ENCODE measurements at regions not wholly inside any gene's neighbourhood (a gene's known extent, or its start where the extent isn't known, plus 50 kb on each side); places are given as distances from the start of the nearest gene placed in this dataset.
"Not testable (repeated sequence)": the region's sequence is repeated elsewhere in the genome, so short reads cannot be mapped to it uniquely, and the experiment has no call there.

GRCh38 chr5:51203598-51203997, 179.7 kb upstream of the ISL1 start:
- Mint-ChIP-seq H3K36me3 (no peaks in the 10 kb centered on the region), H3K27ac (no peak overlapping the region), H3K27me3 (no peaks in the 10 kb centered on the region), H3K9me3 (ENCODE audit: low read depth) (peaks cover 7% of the 10 kb centered on the region), H3K4me3 (no peak overlapping the region), H3K4me1 (ENCODE audit: low read depth) (no peaks in the 10 kb centered on the region)

- no peaks in the 10 kb centered on the region for H3K9me3 Mint-ChIP-seq (ENCODE audit: low read depth)
- H3K4me3 Mint-ChIP-seq = no peak overlapping the region
- H3K36me3 Mint-ChIP-seq = no peaks in the 10 kb centered on the region
- no peak overlapping the region for H3K27ac Mint-ChIP-seq
- H3K4me1 Mint-ChIP-seq (ENCODE audit: low read depth) = no peaks in the 10 kb centered on the region
- no peaks in the 10 kb centered on the region for H3K27me3 Mint-ChIP-seq
These were observed 175.0 kb upstream of the ISL1 start for GRCh38 chr5:51208296-51208695.

- Mint-ChIP-seq H3K4me3 (no peak overlapping the region), H3K27ac (no peak overlapping the region), H3K36me3 (no peaks in the 10 kb centered on the region), H3K27me3 (no peaks in the 10 kb centered on the region), H3K4me1 (ENCODE audit: low read depth) (no peaks in the 10 kb centered on the region), H3K9me3 (ENCODE audit: low read depth) (no peaks in the 10 kb centered on the region)
These were observed 168.5 kb upstream of the ISL1 start for GRCh38 chr5:51214746-51215145.

GRCh38 chr5:51225789-51226742, 157.2 kb upstream of the ISL1 start:
- Mint-ChIP-seq H3K4me3 (no peak overlapping the region), H3K27me3 (no peaks in the 10 kb centered on the region), H3K9me3 (ENCODE audit: low read depth) (peaks cover 27% of the 10 kb centered on the region)

GRCh38 chr5:51227963-51228470, 155.2 kb upstream of the ISL1 start:
- Mint-ChIP-seq H3K4me1 (ENCODE audit: low read depth) (no peaks in the 10 kb centered on the region), H3K9me3 (ENCODE audit: low read depth) (peaks cover 18% of the 10 kb centered on the region), H3K4me3 (no peak overlapping the region), H3K27me3 (no peaks in the 10 kb centered on the region), H3K27ac (no peak overlapping the region), H3K36me3 (no peaks in the 10 kb centered on the region)

More at GRCh38 chr5:51225789-51226742, 157.2 kb upstream of the ISL1 start:
- no peaks in the 10 kb centered on the region for H3K36me3 Mint-ChIP-seq
- H3K4me1 Mint-ChIP-seq (ENCODE audit: low read depth) = no peaks in the 10 kb centered on the region
- H3K27ac Mint-ChIP-seq = no peak overlapping the region

- H3K27ac Mint-ChIP-seq = no peak overlapping the region
- H3K4me3 Mint-ChIP-seq = no peak overlapping the region
These were observed 152.9 kb upstream of the ISL1 start for GRCh38 chr5:51230336-51230735.

GRCh38 chr5:51242456-51242855, 140.8 kb upstream of the ISL1 start:
- Mint-ChIP-seq H3K27me3 (no peaks in the 10 kb centered on the region), H3K27ac (no peak overlapping the region), H3K4me1 (ENCODE audit: low read depth) (no peaks in the 10 kb centered on the region), H3K36me3 (no peaks in the 10 kb centered on the region), H3K9me3 (ENCODE audit: low read depth) (no peaks in the 10 kb centered on the region), H3K4me3 (no peak overlapping the region)

More at GRCh38 chr5:51230336-51230735, 152.9 kb upstream of the ISL1 start:
- Mint-ChIP-seq H3K36me3 (no peaks in the 10 kb centered on the region), H3K9me3 (ENCODE audit: low read depth) (peaks cover 18% of the 10 kb centered on the region), H3K4me1 (ENCODE audit: low read depth) (no peaks in the 10 kb centered on the region), H3K27me3 (no peaks in the 10 kb centered on the region)

- not testable (repeated sequence) for H3K4me3 Mint-ChIP-seq; H3K9me3 Mint-ChIP-seq (ENCODE audit: low read depth); H3K27ac Mint-ChIP-seq; H3K36me3 Mint-ChIP-seq; H3K27me3 Mint-ChIP-seq; H3K4me1 Mint-ChIP-seq (ENCODE audit: low read depth)
These were observed 132.3 kb upstream of the ISL1 start for GRCh38 chr5:51250957-51251356.

GRCh38 chr5:51271261-51271660, 112.0 kb upstream of the ISL1 start:
- Mint-ChIP-seq H3K4me1 (ENCODE audit: low read depth) (no peaks in the 10 kb centered on the region), H3K36me3 (no peaks in the 10 kb centered on the region), H3K9me3 (ENCODE audit: low read depth) (peaks cover 15% of the 10 kb centered on the region), H3K27ac (no peak overlapping the region), H3K27me3 (no peaks in the 10 kb centered on the region), H3K4me3 (no peak overlapping the region)

- no peaks in the 10 kb centered on the region for H3K27me3 Mint-ChIP-seq
- no peaks in the 10 kb centered on the region for H3K36me3 Mint-ChIP-seq
- H3K9me3 Mint-ChIP-seq (ENCODE audit: low read depth) = peaks cover 15% of the 10 kb centered on the region
- H3K4me3 Mint-ChIP-seq = no peak overlapping the region
- no peak overlapping the region for H3K27ac Mint-ChIP-seq
- no peaks in the 10 kb centered on the region for H3K4me1 Mint-ChIP-seq (ENCODE audit: low read depth)
These were observed 110.2 kb upstream of the ISL1 start for GRCh38 chr5:51273021-51273420.

GRCh38 chr5:51273871-51274270, 109.4 kb upstream of the ISL1 start:
- H3K4me1 Mint-ChIP-seq (ENCODE audit: low read depth) = no peaks in the 10 kb centered on the region
- no peaks in the 10 kb centered on the region for H3K27me3 Mint-ChIP-seq
- no peaks in the 10 kb centered on the region for H3K36me3 Mint-ChIP-seq
- no peak overlapping the region for H3K27ac Mint-ChIP-seq
- H3K9me3 Mint-ChIP-seq (ENCODE audit: low read depth) = peaks cover 18% of the 10 kb centered on the region
- no peak overlapping the region for H3K4me3 Mint-ChIP-seq

GRCh38 chr5:51275428-51275827, 107.8 kb upstream of the ISL1 start:
- Mint-ChIP-seq H3K36me3 (no peaks in the 10 kb centered on the region), H3K4me3 (no peak overlapping the region), H3K9me3 (ENCODE audit: low read depth) (peaks cover 19% of the 10 kb centered on the region), H3K4me1 (ENCODE audit: low read depth) (no peaks in the 10 kb centered on the region), H3K27ac (no peak overlapping the region), H3K27me3 (no peaks in the 10 kb centered on the region)

- Mint-ChIP-seq H3K27ac (no peak overlapping the region), H3K4me1 (ENCODE audit: low read depth) (no peaks in the 10 kb centered on the region), H3K27me3 (no peaks in the 10 kb centered on the region), H3K9me3 (ENCODE audit: low read depth) (peaks cover 19% of the 10 kb centered on the region), H3K36me3 (no peaks in the 10 kb centered on the region), H3K4me3 (no peak overlapping the region)
These were observed 107.0 kb upstream of the ISL1 start for GRCh38 chr5:51276250-51276649.

- Mint-ChIP-seq H3K9me3 (ENCODE audit: low read depth) (peaks cover 10% of the 10 kb centered on the region), H3K4me3 (no peak overlapping the region), H3K27me3 (no peaks in the 10 kb centered on the region), H3K4me1 (ENCODE audit: low read depth) (no peaks in the 10 kb centered on the region), H3K27ac (no peak overlapping the region), H3K36me3 (no peaks in the 10 kb centered on the region)
These were observed 104.7 kb upstream of the ISL1 start for GRCh38 chr5:51278539-51278938.

- H3K4me3 Mint-ChIP-seq = no peak overlapping the region
- no peaks in the 10 kb centered on the region for H3K4me1 Mint-ChIP-seq (ENCODE audit: low read depth)
- no peaks in the 10 kb centered on the region for H3K27me3 Mint-ChIP-seq
- H3K27ac Mint-ChIP-seq = no peak overlapping the region
- no peaks in the 10 kb centered on the region for H3K36me3 Mint-ChIP-seq
- H3K9me3 Mint-ChIP-seq (ENCODE audit: low read depth) = peaks cover 10% of the 10 kb centered on the region
These were observed 103.1 kb upstream of the ISL1 start for GRCh38 chr5:51279983-51280706.
